ENCODE measurements at regions not wholly inside any gene's neighbourhood (a gene's known extent, or its start where the extent isn't known, plus 50 kb on each side); places are given as distances from the start of the nearest gene placed in this dataset.
"Not testable (repeated sequence)": the region's sequence is repeated elsewhere in the genome, so short reads cannot be mapped to it uniquely, and the experiment has no call there.

GRCh38 chr1:191517826-191518225 lies 640.4 kb upstream of the RGS18 start:
- no peak overlapping the region for H3K27ac ChIP-seq
- H3K27me3 ChIP-seq = no peaks in the 10 kb centered on the region
- no peaks in the 10 kb centered on the region for H3K4me1 ChIP-seq
- H3K36me3 ChIP-seq = no peaks in the 10 kb centered on the region
- TF ChIP-seq POLR2A (IDR thresholded peaks at IDR 0.05) (no peak), CTCF (IDR thresholded peaks at IDR 0.05) (no peak), EP300 (IDR thresholded peaks at IDR 0.05) (no peak), POLR2AphosphoS5 (IDR thresholded peaks at IDR 0.05) (no peak)
- H3K9me3 ChIP-seq = no peaks in the 10 kb centered on the region
- H3K4me3 ChIP-seq = no peak overlapping the region
- no peak for DNase-seq (ENCODE audit: low spot score in 2 of 2)

- Histone ChIP-seq H3K4me1 (no peaks in the 10 kb centered on the region), H3K9me3 (no peaks in the 10 kb centered on the region), H3K4me3 (no peak overlapping the region), H3K27me3 (no peaks in the 10 kb centered on the region), H3K27ac (no peak overlapping the region), H3K36me3 (no peaks in the 10 kb centered on the region)
- no peak for DNase-seq (ENCODE audit: low spot score in 2 of 2)
- no peak for TF ChIP-seq POLR2A (IDR thresholded peaks at IDR 0.05)
- TF ChIP-seq CTCF (IDR thresholded peaks at IDR 0.05) = no peak
These were observed 638.7 kb upstream of the RGS18 start for GRCh38 chr1:191519519-191519918.

- Histone ChIP-seq H3K4me3 (no peak overlapping the region), H3K27me3 (no peaks in the 10 kb centered on the region), H3K9me3 (no peaks in the 10 kb centered on the region), H3K36me3 (no peaks in the 10 kb centered on the region), H3K27ac (no peak overlapping the region), H3K4me1 (no peaks in the 10 kb centered on the region)
- no peak for TF ChIP-seq POLR2A (IDR thresholded peaks at IDR 0.05)
- no peak for TF ChIP-seq POLR2AphosphoS5 (IDR thresholded peaks at IDR 0.05)
- TF ChIP-seq EP300 (IDR thresholded peaks at IDR 0.05) = no peak
- no peak for TF ChIP-seq CTCF (IDR thresholded peaks at IDR 0.05)
- WGBS = 86% methylated on average over 3 of the region's 3 CpGs
- no peak for DNase-seq (ENCODE audit: low spot score in 2 of 2)
These were observed 637.9 kb upstream of the RGS18 start for GRCh38 chr1:191520345-191520744.

- H3K27me3 ChIP-seq, H3K36me3 ChIP-seq: not testable (repeated sequence)
- WGBS = 98% methylated on average over 5 of the region's 5 CpGs
These were observed 632.3 kb upstream of the RGS18 start for GRCh38 chr1:191525944-191526343.

GRCh38 chr1:191528275-191528674 lies 630.0 kb upstream of the RGS18 start:
- Histone ChIP-seq H3K36me3 (no peaks in the 10 kb centered on the region), H3K4me3 (no peak overlapping the region), H3K9me3 (no peaks in the 10 kb centered on the region), H3K27me3 (no peaks in the 10 kb centered on the region), H3K27ac (no peak overlapping the region), H3K4me1 (no peaks in the 10 kb centered on the region)
- DNase-seq (ENCODE audit: low spot score in 2 of 2) = no peak
- TF ChIP-seq POLR2AphosphoS5 (IDR thresholded peaks at IDR 0.05) = no peak
- no peak for TF ChIP-seq POLR2A (IDR thresholded peaks at IDR 0.05)
- TF ChIP-seq EP300 (IDR thresholded peaks at IDR 0.05) = no peak
- TF ChIP-seq CTCF (IDR thresholded peaks at IDR 0.05) = no peak
- 47% methylated on average over 6 of the region's 6 CpGs for WGBS

More at GRCh38 chr1:191525944-191526343, 632.3 kb upstream of the RGS18 start:
- H3K9me3 ChIP-seq; H3K27ac ChIP-seq; H3K4me3 ChIP-seq; H3K4me1 ChIP-seq; DNase-seq (ENCODE audit: low spot score in 2 of 2): not testable (repeated sequence)

- no peaks in the 10 kb centered on the region for H3K9me3 ChIP-seq
- no peaks in the 10 kb centered on the region for H3K36me3 ChIP-seq
- H3K4me1 ChIP-seq = no peaks in the 10 kb centered on the region
- H3K27ac ChIP-seq = no peak overlapping the region
- no peak overlapping the region for H3K4me3 ChIP-seq
- TF ChIP-seq CTCF (IDR thresholded peaks at IDR 0.05) (no peak), POLR2A (IDR thresholded peaks at IDR 0.05) (no peak), POLR2AphosphoS5 (IDR thresholded peaks at IDR 0.05) (no peak), EP300 (IDR thresholded peaks at IDR 0.05) (no peak)
- DNase-seq (ENCODE audit: low spot score in 2 of 2) = no peak
- no peaks in the 10 kb centered on the region for H3K27me3 ChIP-seq
These were observed 627.3 kb upstream of the RGS18 start for GRCh38 chr1:191530928-191531327.

Measured in suprapubic skin (tissue), 4 donors.